ENCODE measurements at regions not wholly inside any gene's neighbourhood (a gene's known extent, or its start where the extent isn't known, plus 50 kb on each side); places are given as distances from the start of the nearest gene placed in this dataset.
"Not testable (repeated sequence)": the region's sequence is repeated elsewhere in the genome, so short reads cannot be mapped to it uniquely, and the experiment has no call there.

GRCh38 chrX:5307416-5307815, 921.3 kb downstream of the NLGN4X start:
- no peaks in the 10 kb centered on the region for H3K4me1 ChIP-seq (ENCODE audit: low read depth)
- H3K36me3 ChIP-seq = no peaks in the 10 kb centered on the region
- no peak for DNase-seq (ENCODE audit: low read depth in 1 of 2, low spot score in 1 of 2)
- H3K27me3 ChIP-seq = no peaks in the 10 kb centered on the region
- H3K4me3 ChIP-seq = no peak overlapping the region
- H3K27ac ChIP-seq = no peak overlapping the region
- no peaks in the 10 kb centered on the region for H3K9me3 ChIP-seq (ENCODE audit: low read depth)
- TF ChIP-seq CTCF (IDR thresholded peaks at IDR 0.05; ENCODE audit: low read depth, low read length) = no peak

GRCh38 chrX:5306654-5307121, 922.0 kb downstream of the NLGN4X start:
- DNase-seq (ENCODE audit: low read depth in 1 of 2, low spot score in 1 of 2) = no peak
- H3K27me3 ChIP-seq = no peaks in the 10 kb centered on the region
- H3K4me1 ChIP-seq (ENCODE audit: low read depth) = no peaks in the 10 kb centered on the region
- no peak for TF ChIP-seq CTCF (IDR thresholded peaks at IDR 0.05; ENCODE audit: low read depth, low read length)
- H3K4me3 ChIP-seq = no peak overlapping the region
- H3K36me3 ChIP-seq = no peaks in the 10 kb centered on the region
- H3K9me3 ChIP-seq (ENCODE audit: low read depth) = no peaks in the 10 kb centered on the region
- H3K27ac ChIP-seq = no peak overlapping the region

GRCh38 chrX:5305452-5305851, 923.2 kb downstream of the NLGN4X start:
- Histone ChIP-seq H3K4me1 (ENCODE audit: low read depth) (no peaks in the 10 kb centered on the region), H3K36me3 (no peaks in the 10 kb centered on the region), H3K27me3 (no peaks in the 10 kb centered on the region), H3K9me3 (ENCODE audit: low read depth) (no peaks in the 10 kb centered on the region), H3K27ac (no peak overlapping the region), H3K4me3 (no peak overlapping the region)
- no peak for TF ChIP-seq CTCF (IDR thresholded peaks at IDR 0.05; ENCODE audit: low read depth, low read length)
- DNase-seq (ENCODE audit: low read depth in 1 of 2, low spot score in 1 of 2) = no peak

- H3K4me3 ChIP-seq = no peak overlapping the region
- no peak overlapping the region for H3K27ac ChIP-seq
- no peaks in the 10 kb centered on the region for H3K27me3 ChIP-seq
- TF ChIP-seq CTCF (IDR thresholded peaks at IDR 0.05; ENCODE audit: low read depth, low read length) = no peak
- no peaks in the 10 kb centered on the region for H3K36me3 ChIP-seq
- H3K4me1 ChIP-seq (ENCODE audit: low read depth) = no peaks in the 10 kb centered on the region
- no peaks in the 10 kb centered on the region for H3K9me3 ChIP-seq (ENCODE audit: low read depth)
- DNase-seq (ENCODE audit: low read depth in 1 of 2, low spot score in 1 of 2) = no peak
These were observed 933.7 kb downstream of the NLGN4X start for GRCh38 chrX:5295004-5295403.

GRCh38 chrX:5290635-5291034, 938.0 kb downstream of the NLGN4X start:
- Histone ChIP-seq H3K27me3 (no peaks in the 10 kb centered on the region), H3K27ac (no peak overlapping the region)
- no peak for TF ChIP-seq CTCF (IDR thresholded peaks at IDR 0.05; ENCODE audit: low read depth, low read length)

GRCh38 chrX:5289949-5290348, 938.7 kb downstream of the NLGN4X start:
- not testable (repeated sequence) for H3K27ac ChIP-seq

More at GRCh38 chrX:5290635-5291034, 938.0 kb downstream of the NLGN4X start:
- Histone ChIP-seq H3K36me3 (no peaks in the 10 kb centered on the region), H3K4me3 (no peak overlapping the region), H3K9me3 (ENCODE audit: low read depth) (no peaks in the 10 kb centered on the region), H3K4me1 (ENCODE audit: low read depth) (no peaks in the 10 kb centered on the region)
- DNase-seq (ENCODE audit: low read depth in 1 of 2, low spot score in 1 of 2) = no peak

More at GRCh38 chrX:5289949-5290348, 938.7 kb downstream of the NLGN4X start:
- H3K27me3 ChIP-seq; H3K4me3 ChIP-seq; DNase-seq (ENCODE audit: low read depth in 1 of 2, low spot score in 1 of 2); H3K4me1 ChIP-seq (ENCODE audit: low read depth); H3K9me3 ChIP-seq (ENCODE audit: low read depth); H3K36me3 ChIP-seq: not testable (repeated sequence)

All from cardiac muscle cell (in vitro differentiated cells and primary cell).